ENCODE measurements at regions not wholly inside any gene's neighbourhood (a gene's known extent, or its start where the extent isn't known, plus 50 kb on each side); places are given as distances from the start of the nearest gene placed in this dataset.

DNA sequence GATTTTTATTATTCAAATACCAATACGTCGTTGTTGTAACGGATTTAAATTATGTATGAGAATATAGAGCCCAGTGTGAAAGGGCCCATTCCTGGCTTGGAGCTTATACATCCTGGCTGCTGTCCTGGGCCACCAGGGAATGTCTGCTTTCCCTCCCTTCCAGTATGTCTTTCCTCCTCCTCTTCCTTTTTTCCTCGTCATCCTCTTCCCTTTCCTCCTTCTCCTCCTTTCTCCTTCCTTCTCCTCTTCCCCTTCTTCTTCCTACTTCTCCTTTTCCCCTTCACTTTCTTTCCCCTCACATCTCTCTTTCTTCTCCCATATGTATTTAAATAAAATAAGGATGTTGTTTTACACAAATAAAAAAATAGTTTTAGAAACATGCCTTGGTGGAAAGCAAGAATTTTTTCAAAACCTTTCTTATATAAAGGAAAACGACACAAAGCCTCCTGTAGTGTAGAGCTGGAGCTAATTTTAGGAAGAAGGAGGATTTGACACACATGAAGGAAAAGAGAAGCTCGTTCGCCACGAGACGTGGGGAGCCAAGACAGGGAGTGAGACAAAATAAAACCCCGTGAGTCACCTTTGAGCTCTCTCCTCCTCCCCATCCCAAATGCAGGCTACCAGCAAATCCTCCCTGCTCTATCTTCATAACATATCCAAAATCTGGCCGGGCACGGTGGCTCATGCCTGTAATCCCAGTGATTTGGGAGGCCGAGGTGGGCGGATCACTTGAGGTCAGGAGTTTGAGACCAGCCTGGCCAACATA is 301.1 kb upstream of the LYZL1 start:
- Histone ChIP-seq H3K4me2 (ENCODE audit: control insufficient read depth, extremely low read depth, insufficient read depth, low read depth, low read length) (no peak overlapping the region), H3K9me3 (ENCODE audit: control insufficient read depth, low read depth, low read length) (no peaks in the 10 kb centered on the region), H3K9me1 (ENCODE audit: control insufficient read depth, extremely low read depth, insufficient read depth, low read length) (no peaks in the 10 kb centered on the region), H3K36me3 (ENCODE audit: control insufficient read depth in 2 of 2, extremely low read depth in 1 of 2, insufficient read depth in 2 of 2, low read length in 2 of 2) (no peaks in the 10 kb centered on the region), H3K27ac (ENCODE audit: control insufficient read depth, insufficient read depth, low read length) (no peak overlapping the region), H3K9ac (ENCODE audit: control insufficient read depth, extremely low read depth, insufficient read depth, low read length) (no peak overlapping the region), H3K4me3 (ENCODE audit: control insufficient read depth in 2 of 3, extremely low read depth in 1 of 3, insufficient read depth in 2 of 3, low read depth in 1 of 3, low read length in 3 of 3) (no peak overlapping the region), H3K79me2 (ENCODE audit: control insufficient read depth, insufficient read depth, low read length) (no peaks in the 10 kb centered on the region), H2AFZ (ENCODE audit: control insufficient read depth, low read length) (no peak overlapping the region), H4K20me1 (ENCODE audit: control insufficient read depth, extremely low read depth, insufficient read depth, low read length) (no peaks in the 10 kb centered on the region), H3K4me1 (ENCODE audit: control insufficient read depth, extremely low read depth, insufficient read depth, low read length) (peaks cover 33% of the 10 kb centered on the region), H3K27me3 (ENCODE audit: control insufficient read depth, extremely low read depth, insufficient read depth, low read length) (no peaks in the 10 kb centered on the region)
- FAIRE-seq (no peak), DNase-seq (ENCODE audit: low read depth, low spot score) (no peak)
- dilution Hi-C loops (cut with MboI; ENCODE audit: extremely low pct_ligation_motif_present, low sequenced_read_pairs) = no loop called here
- TF ChIP-seq EZH2 (IDR thresholded peaks at IDR 0.05; ENCODE audit: low read length) = no peak
- no peak for TF ChIP-seq CTCF (optimal IDR thresholded peaks at IDR 0.05 in 1 of 3, IDR thresholded peaks at IDR 0.05 in 1 of 3, conservative IDR thresholded peaks at IDR 0.05 in 1 of 3; ENCODE audit: extremely low read depth in 1 of 3, insufficient read depth in 2 of 3, low read length in 3 of 3)

GRCh38 chr10:28988980-28989379 is 299.9 kb upstream of the LYZL1 start:
- no peak overlapping the region for H3K4me3 ChIP-seq (ENCODE audit: control insufficient read depth in 2 of 3, extremely low read depth in 1 of 3, insufficient read depth in 2 of 3, low read depth in 1 of 3, low read length in 3 of 3)
- no peak overlapping the region for H3K9ac ChIP-seq (ENCODE audit: control insufficient read depth, extremely low read depth, insufficient read depth, low read length)
- no peaks in the 10 kb centered on the region for H3K79me2 ChIP-seq (ENCODE audit: control insufficient read depth, insufficient read depth, low read length)
- TF ChIP-seq EZH2 (IDR thresholded peaks at IDR 0.05; ENCODE audit: low read length) (no peak), CTCF (optimal IDR thresholded peaks at IDR 0.05 in 1 of 3, IDR thresholded peaks at IDR 0.05 in 1 of 3, conservative IDR thresholded peaks at IDR 0.05 in 1 of 3; ENCODE audit: extremely low read depth in 1 of 3, insufficient read depth in 2 of 3, low read length in 3 of 3) (no peak)
- no peaks in the 10 kb centered on the region for H3K9me3 ChIP-seq (ENCODE audit: control insufficient read depth, low read depth, low read length)
- no peak overlapping the region for H3K27ac ChIP-seq (ENCODE audit: control insufficient read depth, insufficient read depth, low read length)
- no peaks in the 10 kb centered on the region for H3K36me3 ChIP-seq (ENCODE audit: control insufficient read depth in 2 of 2, extremely low read depth in 1 of 2, insufficient read depth in 2 of 2, low read length in 2 of 2)
- dilution Hi-C loops (cut with MboI; ENCODE audit: extremely low pct_ligation_motif_present, low sequenced_read_pairs) = no loop called here
- no peaks in the 10 kb centered on the region for H4K20me1 ChIP-seq (ENCODE audit: control insufficient read depth, extremely low read depth, insufficient read depth, low read length)
- FAIRE-seq (no peak), DNase-seq (ENCODE audit: low read depth, low spot score) (no peak)
- peaks cover 29% of the 10 kb centered on the region for H3K4me1 ChIP-seq (ENCODE audit: control insufficient read depth, extremely low read depth, insufficient read depth, low read length)
- H3K27me3 ChIP-seq (ENCODE audit: control insufficient read depth, extremely low read depth, insufficient read depth, low read length) = no peaks in the 10 kb centered on the region
- no peaks in the 10 kb centered on the region for H3K9me1 ChIP-seq (ENCODE audit: control insufficient read depth, extremely low read depth, insufficient read depth, low read length)
- H2AFZ ChIP-seq (ENCODE audit: control insufficient read depth, low read length) = no peak overlapping the region
- H3K4me2 ChIP-seq (ENCODE audit: control insufficient read depth, extremely low read depth, insufficient read depth, low read depth, low read length) = no peak overlapping the region
